Fibroblast of lung (primary cell): ENCODE measurements at regions not wholly inside any gene's neighbourhood (a gene's known extent, or its start where the extent isn't known, plus 50 kb on each side); places are given as distances from the start of the nearest gene placed in this dataset.

Experiments
- EZH2 ChIP-seq: IDR thresholded peaks from 2 replicates; pipeline ENCODE4 v1.5.1; 2012; ENCODE audit warnings: low read length, control low read depth, mild to moderate bottlenecking; ENCODE audit errors: missing control alignments
- TF ChIP-seq, protein P1 (sequence below), 2 donors: IDR thresholded peaks in 1 of 2; conservative IDR thresholded peaks in 1 of 2; 1 replicate in 1 of 2; 2 replicates in 1 of 2; pipeline ENCODE4 v1.5.1; 2011 to 2012; ENCODE audit warnings: low read length in 2 of 2, control low read depth in 1 of 2, inconsistent platforms in 1 of 2, low read depth in 1 of 2, mild to moderate bottlenecking in 1 of 2

GRCh38 chr6:145143379-145143778, 591.9 kb downstream of the EPM2A start:
- TF ChIP-seq, protein P1, sequence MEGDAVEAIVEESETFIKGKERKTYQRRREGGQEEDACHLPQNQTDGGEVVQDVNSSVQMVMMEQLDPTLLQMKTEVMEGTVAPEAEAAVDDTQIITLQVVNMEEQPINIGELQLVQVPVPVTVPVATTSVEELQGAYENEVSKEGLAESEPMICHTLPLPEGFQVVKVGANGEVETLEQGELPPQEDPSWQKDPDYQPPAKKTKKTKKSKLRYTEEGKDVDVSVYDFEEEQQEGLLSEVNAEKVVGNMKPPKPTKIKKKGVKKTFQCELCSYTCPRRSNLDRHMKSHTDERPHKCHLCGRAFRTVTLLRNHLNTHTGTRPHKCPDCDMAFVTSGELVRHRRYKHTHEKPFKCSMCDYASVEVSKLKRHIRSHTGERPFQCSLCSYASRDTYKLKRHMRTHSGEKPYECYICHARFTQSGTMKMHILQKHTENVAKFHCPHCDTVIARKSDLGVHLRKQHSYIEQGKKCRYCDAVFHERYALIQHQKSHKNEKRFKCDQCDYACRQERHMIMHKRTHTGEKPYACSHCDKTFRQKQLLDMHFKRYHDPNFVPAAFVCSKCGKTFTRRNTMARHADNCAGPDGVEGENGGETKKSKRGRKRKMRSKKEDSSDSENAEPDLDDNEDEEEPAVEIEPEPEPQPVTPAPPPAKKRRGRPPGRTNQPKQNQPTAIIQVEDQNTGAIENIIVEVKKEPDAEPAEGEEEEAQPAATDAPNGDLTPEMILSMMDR (conservative IDR thresholded peaks at IDR 0.05 in 1 of 2, IDR thresholded peaks at IDR 0.05 in 1 of 2; ENCODE audit: low read depth in 1 of 2, low read length in 2 of 2): no peak
- no peak for TF ChIP-seq EZH2
